NCI-H82 (cell line): ENCODE measurements at regions not wholly inside any gene's neighbourhood (a gene's known extent, or its start where the extent isn't known, plus 50 kb on each side); places are given as distances from the start of the nearest gene placed in this dataset.

Experiments
- DNase-seq: peaks from one replicate; lab custom pipeline; 2025; lab: John Stamatoyannopoulos, UW

- no peak for DNase-seq
Measured at GRCh38 chr13:81795710-81796109, 1454.8 kb upstream of the SPRY2 start.

- DNase-seq = no peak
Measured at GRCh38 chr13:81791641-81792040, 1450.7 kb upstream of the SPRY2 start.

- DNase-seq = no peak
Measured at GRCh38 chr13:81781471-81781870, 1440.5 kb upstream of the SPRY2 start.

GRCh38 chr13:81779876-81780275, 1439.0 kb upstream of the SPRY2 start:
- DNase-seq = no peak

GRCh38 chr13:81778350-81778749, 1437.4 kb upstream of the SPRY2 start:
- no peak for DNase-seq

- DNase-seq = no peak
Measured at GRCh38 chr13:81773263-81773662, 1432.3 kb upstream of the SPRY2 start.

GRCh38 chr13:81771951-81772350, 1431.0 kb upstream of the SPRY2 start:
- DNase-seq = peak; percentile 64

- peak; percentile 24 for DNase-seq
Measured at GRCh38 chr13:81770868-81771505, 1430.1 kb upstream of the SPRY2 start.

GRCh38 chr13:81762449-81762848, 1421.5 kb upstream of the SPRY2 start:
- peak; percentile 21 for DNase-seq

- no peak for DNase-seq
Measured at GRCh38 chr13:81760316-81760715, 1419.4 kb upstream of the SPRY2 start.

GRCh38 chr13:81757348-81757970, 1416.5 kb upstream of the SPRY2 start:
- DNase-seq = no peak

GRCh38 chr13:81745391-81745790, 1404.5 kb upstream of the SPRY2 start:
- peak; percentile 97 for DNase-seq

GRCh38 chr13:81738364-81738763, 1397.4 kb upstream of the SPRY2 start:
- no peak for DNase-seq

GRCh38 chr13:81726037-81726726, 1385.3 kb upstream of the SPRY2 start:
- DNase-seq = no peak

- no peak for DNase-seq
Measured at GRCh38 chr13:81722456-81722855, 1381.5 kb upstream of the SPRY2 start.

- no peak for DNase-seq
Measured at GRCh38 chr13:81721400-81721799, 1380.5 kb upstream of the SPRY2 start.

- no peak for DNase-seq
Measured at GRCh38 chr13:81714513-81714912, 1373.6 kb upstream of the SPRY2 start.

- no peak for DNase-seq
Measured at GRCh38 chr13:81713201-81713600, 1372.3 kb upstream of the SPRY2 start.

- no peak for DNase-seq
Measured at GRCh38 chr13:81697826-81698225, 1356.9 kb upstream of the SPRY2 start.

GRCh38 chr13:81686877-81687276, 1346.0 kb upstream of the SPRY2 start:
- peak; percentile 99 for DNase-seq

GRCh38 chr13:81683521-81683920, 1342.6 kb upstream of the SPRY2 start:
- DNase-seq = no peak

- DNase-seq = no peak
Measured at GRCh38 chr13:81682081-81682630, 1341.2 kb upstream of the SPRY2 start.

GRCh38 chr13:81677857-81678256, 1336.9 kb upstream of the SPRY2 start:
- no peak for DNase-seq
